ENCODE measurements at regions not wholly inside any gene's neighbourhood (a gene's known extent, or its start where the extent isn't known, plus 50 kb on each side); places are given as distances from the start of the nearest gene placed in this dataset.

DNA sequence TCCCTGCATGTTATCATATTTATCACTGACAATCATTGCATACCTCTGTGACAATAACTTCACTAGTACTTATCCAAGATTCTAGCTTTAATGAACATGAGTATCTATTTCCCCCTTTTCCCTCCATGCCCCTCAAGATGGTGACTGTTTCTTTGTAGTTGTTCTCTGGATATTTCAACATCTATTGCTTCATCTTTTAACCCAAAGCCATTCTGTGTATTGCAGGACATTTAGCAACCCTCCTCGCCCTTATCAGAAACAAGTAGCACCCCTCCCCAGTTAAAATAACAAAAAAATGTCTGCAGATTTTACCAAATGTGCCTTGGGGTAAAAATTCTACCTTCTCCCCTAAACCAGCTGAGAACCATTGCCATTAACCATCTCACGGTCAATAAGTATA, 979.8 kb upstream of the MANEA start:
- H3K4me3 Mint-ChIP-seq (ENCODE audit: low read depth), result no peak overlapping the region
- H3K36me3 Mint-ChIP-seq (ENCODE audit: insufficient read depth), result no peaks in the 10 kb centered on the region
- no peaks in the 10 kb centered on the region for H3K4me1 Mint-ChIP-seq (ENCODE audit: low read depth)
- no peaks in the 10 kb centered on the region for H3K27me3 Mint-ChIP-seq
- TF ChIP-seq, protein P1, sequence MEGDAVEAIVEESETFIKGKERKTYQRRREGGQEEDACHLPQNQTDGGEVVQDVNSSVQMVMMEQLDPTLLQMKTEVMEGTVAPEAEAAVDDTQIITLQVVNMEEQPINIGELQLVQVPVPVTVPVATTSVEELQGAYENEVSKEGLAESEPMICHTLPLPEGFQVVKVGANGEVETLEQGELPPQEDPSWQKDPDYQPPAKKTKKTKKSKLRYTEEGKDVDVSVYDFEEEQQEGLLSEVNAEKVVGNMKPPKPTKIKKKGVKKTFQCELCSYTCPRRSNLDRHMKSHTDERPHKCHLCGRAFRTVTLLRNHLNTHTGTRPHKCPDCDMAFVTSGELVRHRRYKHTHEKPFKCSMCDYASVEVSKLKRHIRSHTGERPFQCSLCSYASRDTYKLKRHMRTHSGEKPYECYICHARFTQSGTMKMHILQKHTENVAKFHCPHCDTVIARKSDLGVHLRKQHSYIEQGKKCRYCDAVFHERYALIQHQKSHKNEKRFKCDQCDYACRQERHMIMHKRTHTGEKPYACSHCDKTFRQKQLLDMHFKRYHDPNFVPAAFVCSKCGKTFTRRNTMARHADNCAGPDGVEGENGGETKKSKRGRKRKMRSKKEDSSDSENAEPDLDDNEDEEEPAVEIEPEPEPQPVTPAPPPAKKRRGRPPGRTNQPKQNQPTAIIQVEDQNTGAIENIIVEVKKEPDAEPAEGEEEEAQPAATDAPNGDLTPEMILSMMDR (IDR thresholded peaks at IDR 0.05; ENCODE audit: unreplicated experiment), result no peak
- no peak for DNase-seq (ENCODE audit: low spot score, unreplicated experiment)
- no peaks in the 10 kb centered on the region for H3K9me3 Mint-ChIP-seq (ENCODE audit: low read depth)
- no peak overlapping the region for H3K27ac Mint-ChIP-seq

GRCh38 chr6:94590416-94590815, 986.9 kb upstream of the MANEA start:
- H3K27me3 Mint-ChIP-seq, result no peaks in the 10 kb centered on the region
- no peak overlapping the region for H3K27ac Mint-ChIP-seq
- no peak overlapping the region for H3K4me3 Mint-ChIP-seq (ENCODE audit: low read depth)
- H3K36me3 Mint-ChIP-seq (ENCODE audit: insufficient read depth), result no peaks in the 10 kb centered on the region
- no peaks in the 10 kb centered on the region for H3K9me3 Mint-ChIP-seq (ENCODE audit: low read depth)
- DNase-seq (ENCODE audit: low spot score, unreplicated experiment), result no peak
- no peaks in the 10 kb centered on the region for H3K4me1 Mint-ChIP-seq (ENCODE audit: low read depth)
- TF ChIP-seq, protein P1 (IDR thresholded peaks at IDR 0.05; ENCODE audit: unreplicated experiment), result no peak

- no peak overlapping the region for H3K4me3 Mint-ChIP-seq (ENCODE audit: low read depth)
- DNase-seq (ENCODE audit: low spot score, unreplicated experiment), result no peak
- no peak overlapping the region for H3K27ac Mint-ChIP-seq
- H3K9me3 Mint-ChIP-seq (ENCODE audit: low read depth), result no peaks in the 10 kb centered on the region
- H3K36me3 Mint-ChIP-seq (ENCODE audit: insufficient read depth), result no peaks in the 10 kb centered on the region
- H3K27me3 Mint-ChIP-seq, result no peaks in the 10 kb centered on the region
- H3K4me1 Mint-ChIP-seq (ENCODE audit: low read depth), result no peaks in the 10 kb centered on the region
- TF ChIP-seq, protein P1 (IDR thresholded peaks at IDR 0.05; ENCODE audit: unreplicated experiment), result no peak
Measured at GRCh38 chr6:94588301-94588700, 989.0 kb upstream of the MANEA start.

DNA sequence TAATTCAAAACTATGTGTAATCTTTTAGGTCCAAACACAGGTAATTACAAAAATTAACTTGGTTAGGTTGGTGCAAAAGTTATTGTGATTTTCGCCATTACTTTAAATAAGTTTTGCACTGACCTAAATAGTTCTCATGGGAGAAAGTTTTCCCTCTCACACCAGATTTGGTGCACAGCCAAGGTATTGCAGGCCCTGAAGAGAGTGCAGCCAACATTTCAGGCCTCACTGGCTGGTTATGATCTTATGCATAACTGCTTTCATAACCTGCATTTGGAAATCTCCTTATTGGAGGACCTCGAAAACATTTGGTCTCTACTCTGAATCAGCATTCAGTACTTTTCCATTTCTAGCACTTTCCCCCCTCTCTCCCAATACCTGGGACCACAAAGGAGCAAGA, 993.1 kb upstream of the MANEA start:
- Mint-ChIP-seq H3K27ac (no peak overlapping the region), H3K27me3 (no peaks in the 10 kb centered on the region)

DNA sequence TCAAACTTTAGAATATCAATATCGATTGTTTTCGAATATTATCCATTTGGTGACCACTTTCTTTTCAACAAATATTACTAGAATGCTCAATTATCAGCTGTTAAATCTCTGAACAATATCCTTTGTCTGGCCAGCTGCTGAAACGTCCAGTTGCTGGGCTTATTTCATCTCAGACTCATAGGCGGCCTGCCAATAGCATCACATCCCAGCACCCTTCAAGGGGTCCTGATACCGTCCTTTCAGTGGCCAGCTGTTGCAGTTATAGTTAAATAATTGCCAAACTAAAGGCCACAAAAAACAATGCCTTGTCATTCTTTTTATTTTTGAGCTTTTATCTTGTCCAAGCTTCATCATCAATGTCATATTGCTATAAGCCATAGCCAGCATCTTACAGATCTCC, 1006.8 kb upstream of the MANEA start:
- no peaks in the 10 kb centered on the region for H3K4me1 Mint-ChIP-seq (ENCODE audit: low read depth)
- H3K36me3 Mint-ChIP-seq (ENCODE audit: insufficient read depth), result no peaks in the 10 kb centered on the region
- H3K27ac Mint-ChIP-seq, result no peak overlapping the region
- H3K27me3 Mint-ChIP-seq, result no peaks in the 10 kb centered on the region
- no peaks in the 10 kb centered on the region for H3K9me3 Mint-ChIP-seq (ENCODE audit: low read depth)
- H3K4me3 Mint-ChIP-seq (ENCODE audit: low read depth), result no peak overlapping the region
- TF ChIP-seq, protein P1 (IDR thresholded peaks at IDR 0.05; ENCODE audit: unreplicated experiment), result no peak
- no peak for DNase-seq (ENCODE audit: low spot score, unreplicated experiment)

More for the DNA sequence above, 993.1 kb upstream of the MANEA start:
- H3K36me3 Mint-ChIP-seq (ENCODE audit: insufficient read depth), result no peaks in the 10 kb centered on the region
- no peaks in the 10 kb centered on the region for H3K9me3 Mint-ChIP-seq (ENCODE audit: low read depth)
- TF ChIP-seq, protein P1 (IDR thresholded peaks at IDR 0.05; ENCODE audit: unreplicated experiment), result no peak
- no peak overlapping the region for H3K4me3 Mint-ChIP-seq (ENCODE audit: low read depth)
- no peaks in the 10 kb centered on the region for H3K4me1 Mint-ChIP-seq (ENCODE audit: low read depth)
- DNase-seq (ENCODE audit: low spot score, unreplicated experiment), result no peak

All from progenitor cell of endocrine pancreas (in vitro differentiated cells).